OCI-LY7 (cell line): ENCODE measurements at regions not wholly inside any gene's neighbourhood (a gene's known extent, or its start where the extent isn't known, plus 50 kb on each side); places are given as distances from the start of the nearest gene placed in this dataset.

Experiments
- BruUV-seq: library from RNA; stranded (reverse); fragments of 400-500 nt; replicated peaks from 2 replicates; lab custom pipeline; 2021; lab: Mats Ljungman, UMichigan
- CTCF ChIA-PET: fragments of 300-600 bp; sonication (Branson Sonifier 250); formaldehyde crosslinking; loops from one replicate; lab custom pipeline; 2022; ENCODE audit warnings: antibody characterized with exemption; ENCODE audit not compliant: unreplicated experiment; lab: Charles Lee
- POLR2A ChIA-PET: fragments of 300-600 bp; sonication (Branson Sonifier 250); formaldehyde crosslinking; loops from one replicate; lab custom pipeline; 2022; ENCODE audit warnings: antibody characterized with exemption; lab: Charles Lee
- DNase-seq: peaks from one replicate; pipeline ENCODE4 v3.0.0-alpha.2; 2015; ENCODE audit warnings: low spot score
- H2AFZ ChIP-seq: fragments of 200-600 bp; sonication (generic), shearing (Covaris generic); 2 replicates; pipeline ENCODE4 v1.6.1; 2014; ENCODE audit warnings: mild to moderate bottlenecking, antibody characterized with exemption, low read length, moderate library complexity
- H3K27ac ChIP-seq: fragments of 200-600 bp; sonication (generic); 2 replicates; pipeline ENCODE4 v1.5.1; 2014; ENCODE audit warnings: mixed run types, low read depth, mild to moderate bottlenecking, moderate library complexity, low read length, inconsistent platforms; ENCODE audit not compliant: poor library complexity, severe bottlenecking
- H3K36me3 ChIP-seq: fragments of 200-600 bp; sonication (generic); 2 replicates; pipeline ENCODE4 v1.6.1; 2014; ENCODE audit warnings: mild to moderate bottlenecking, antibody characterized with exemption, low read length, moderate library complexity, mixed read lengths; ENCODE audit not compliant: insufficient read depth
- H3K4me1 ChIP-seq: fragments of 200-600 bp; sonication (generic); 2 replicates; pipeline ENCODE4 v1.5.1; 2014; ENCODE audit warnings: mild to moderate bottlenecking, low read length; ENCODE audit not compliant: insufficient read depth, poor library complexity, severe bottlenecking
- H3K4me2 ChIP-seq: fragments of 200-600 bp; sonication (generic); 2 replicates; pipeline ENCODE4 v1.6.1; 2014; ENCODE audit warnings: mild to moderate bottlenecking, low read length
- H3K4me3 ChIP-seq: fragments of 200-600 bp; sonication (generic); 2 replicates; pipeline ENCODE4 v1.5.1; 2014; ENCODE audit warnings: mild to moderate bottlenecking, low read depth, low read length; ENCODE audit not compliant: poor library complexity, severe bottlenecking
- H3K79me2 ChIP-seq: fragments of 200-600 bp; sonication (generic); 2 replicates; pipeline ENCODE4 v1.6.1; 2016; ENCODE audit warnings: low read depth, mild to moderate bottlenecking, low read length, moderate library complexity, mixed read lengths; ENCODE audit not compliant: insufficient read depth
- H3K9me2 ChIP-seq: fragments of 200-600 bp; sonication (generic); 2 replicates; pipeline ENCODE4 v1.6.1; 2016; ENCODE audit warnings: mild to moderate bottlenecking, low read length, mixed read lengths; ENCODE audit not compliant: insufficient read depth
- H3K9me3 ChIP-seq: fragments of 200-600 bp; sonication (generic); 2 replicates; pipeline ENCODE4 v1.6.1; 2014; ENCODE audit warnings: mild to moderate bottlenecking, mixed run types, low read length, mixed read lengths
- H4K20me1 ChIP-seq: fragments of 200-600 bp; sonication (generic); 2 replicates; pipeline ENCODE4 v1.6.1; 2014; ENCODE audit warnings: mild to moderate bottlenecking, antibody characterized with exemption, low read length, moderate library complexity, mixed read lengths; ENCODE audit not compliant: insufficient read depth
- EZH2phosphoT487 ChIP-seq: fragments of 200-600 bp; sonication (generic); IDR thresholded peaks from 2 replicates; pipeline ENCODE4 v1.6.1; 2018; ENCODE audit warnings: low read depth, borderline replicate concordance, mild to moderate bottlenecking, mixed run types, antibody characterized with exemption, low read length, moderate library complexity, mixed read lengths
- intact Hi-C: fragments of 100-400 bp; cut with micrococcal nuclease; formaldehyde crosslinking; loops from one replicate; pipeline ENCODE4 v1.10.0; 2022; ENCODE audit not compliant: unreplicated experiment
- TF ChIP-seq, protein P1 (sequence below): fragments of 200-600 bp; sonication (generic); conservative IDR thresholded peaks from 2 replicates; pipeline ENCODE4 v1.5.1; 2014; ENCODE audit warnings: mild to moderate bottlenecking, antibody characterized with exemption, low read length, moderate library complexity, mixed read lengths

DNA sequence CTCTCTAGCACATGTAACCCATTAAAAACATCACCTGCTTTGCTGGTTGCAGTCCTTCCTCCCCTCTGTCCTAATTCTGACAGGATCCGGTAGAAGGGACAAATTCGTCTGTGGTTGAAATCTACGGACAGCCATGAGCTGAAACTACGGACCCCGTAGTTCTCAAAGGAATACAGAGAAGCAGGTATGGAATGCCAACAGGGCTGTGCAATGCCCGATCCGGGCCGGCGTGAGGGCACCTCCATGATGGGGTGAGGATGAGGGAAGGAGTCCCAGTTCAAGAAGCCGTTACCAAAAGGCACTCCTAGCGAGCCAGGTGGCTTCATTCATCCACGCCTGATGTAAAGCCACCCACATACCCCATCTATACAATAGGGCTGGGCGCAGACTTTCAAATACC, 160.0 kb upstream of the NSMCE3 start:
- no TSS peak for BruUV-seq
- H3K4me3 ChIP-seq: no peak overlapping the region
- no peaks in the 10 kb centered on the region for H3K79me2 ChIP-seq
- no peak for DNase-seq
- no peak overlapping the region for H3K27ac ChIP-seq
- POLR2A ChIA-PET: no interaction called here
- H2AFZ ChIP-seq: no peak overlapping the region
- no peaks in the 10 kb centered on the region for H3K36me3 ChIP-seq
- no peaks in the 10 kb centered on the region for H4K20me1 ChIP-seq
- H3K4me2 ChIP-seq: no peak overlapping the region
- H3K9me3 ChIP-seq: peaks cover under 1% of the 10 kb centered on the region; the same call in 1 of the 2 replicates
- intact Hi-C loops: no loop called here
- no peaks in the 10 kb centered on the region for H3K9me2 ChIP-seq
- TF ChIP-seq, protein P1, sequence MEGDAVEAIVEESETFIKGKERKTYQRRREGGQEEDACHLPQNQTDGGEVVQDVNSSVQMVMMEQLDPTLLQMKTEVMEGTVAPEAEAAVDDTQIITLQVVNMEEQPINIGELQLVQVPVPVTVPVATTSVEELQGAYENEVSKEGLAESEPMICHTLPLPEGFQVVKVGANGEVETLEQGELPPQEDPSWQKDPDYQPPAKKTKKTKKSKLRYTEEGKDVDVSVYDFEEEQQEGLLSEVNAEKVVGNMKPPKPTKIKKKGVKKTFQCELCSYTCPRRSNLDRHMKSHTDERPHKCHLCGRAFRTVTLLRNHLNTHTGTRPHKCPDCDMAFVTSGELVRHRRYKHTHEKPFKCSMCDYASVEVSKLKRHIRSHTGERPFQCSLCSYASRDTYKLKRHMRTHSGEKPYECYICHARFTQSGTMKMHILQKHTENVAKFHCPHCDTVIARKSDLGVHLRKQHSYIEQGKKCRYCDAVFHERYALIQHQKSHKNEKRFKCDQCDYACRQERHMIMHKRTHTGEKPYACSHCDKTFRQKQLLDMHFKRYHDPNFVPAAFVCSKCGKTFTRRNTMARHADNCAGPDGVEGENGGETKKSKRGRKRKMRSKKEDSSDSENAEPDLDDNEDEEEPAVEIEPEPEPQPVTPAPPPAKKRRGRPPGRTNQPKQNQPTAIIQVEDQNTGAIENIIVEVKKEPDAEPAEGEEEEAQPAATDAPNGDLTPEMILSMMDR: no peak
- no peak for TF ChIP-seq EZH2phosphoT487
- H3K4me1 ChIP-seq: no peaks in the 10 kb centered on the region
- CTCF ChIA-PET: no interaction called here

DNA sequence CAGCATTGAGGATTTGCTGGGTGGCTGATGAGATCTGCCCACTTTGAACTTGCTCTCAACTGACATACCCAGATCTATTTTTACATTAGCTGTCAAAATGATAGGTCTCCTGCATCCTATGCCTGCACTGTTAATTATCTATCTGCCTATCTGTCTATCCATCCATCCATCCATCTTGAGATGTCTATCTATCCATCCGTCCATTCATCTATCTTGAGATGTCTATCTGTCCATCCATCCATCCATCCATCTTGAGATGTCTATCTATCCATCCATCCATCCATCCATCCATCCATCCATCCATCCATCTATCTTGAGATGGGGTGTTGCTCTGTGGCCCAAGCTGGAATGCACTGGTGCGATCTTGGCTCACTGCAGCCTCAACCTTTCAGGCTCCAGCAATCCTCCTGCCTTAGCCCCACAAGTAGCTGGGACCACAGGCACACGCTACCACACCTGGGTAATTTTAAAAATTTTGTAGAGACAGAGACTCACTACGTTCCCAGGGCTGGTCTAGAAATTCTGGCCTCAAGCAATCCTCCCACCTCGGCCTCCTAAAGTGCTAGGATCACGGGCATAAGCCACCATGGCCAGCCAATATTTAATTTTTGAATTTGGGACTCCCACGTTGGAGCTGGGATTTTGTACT, 159.4 kb upstream of the NSMCE3 start:
- POLR2A ChIA-PET: no interaction called here

DNA sequence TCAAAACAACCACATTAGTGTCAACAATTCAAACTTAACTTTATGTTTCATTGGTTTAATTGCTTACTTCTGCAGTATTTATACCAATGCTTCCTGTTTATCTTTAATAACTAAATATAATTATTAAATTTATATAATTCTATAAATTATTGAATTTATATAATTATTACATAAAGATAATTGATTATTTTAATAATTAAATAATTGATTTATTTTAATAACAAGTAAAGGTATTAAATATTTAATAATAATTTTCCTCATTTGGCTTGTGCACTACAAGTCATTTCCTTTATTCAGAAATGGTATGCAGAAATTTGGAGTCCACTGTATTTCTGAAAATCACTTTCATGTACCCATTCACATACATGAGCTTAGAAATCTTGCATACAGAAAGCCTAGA, 156.2 kb upstream of the NSMCE3 start:
- POLR2A ChIA-PET: interaction anchor here (1.1 kb wide), 1 partner anchor 9 kb away, joined by 4 read pairs; no protein-coding TSS in a partner anchor
- Histone ChIP-seq H3K36me3 (no peaks in the 10 kb centered on the region), H3K4me2 (no peak overlapping the region), H3K27ac (no peak overlapping the region), H3K4me1 (no peaks in the 10 kb centered on the region), H3K4me3 (no peak overlapping the region), H2AFZ (no peak overlapping the region), H3K9me2 (no peaks in the 10 kb centered on the region), H3K9me3 (peaks cover 8% of the 10 kb centered on the region; the same call in 1 of the 2 replicates), H4K20me1 (no peaks in the 10 kb centered on the region), H3K79me2 (no peaks in the 10 kb centered on the region)
- no TSS peak for BruUV-seq
- no peak for TF ChIP-seq EZH2phosphoT487
- TF ChIP-seq, protein P1: no peak
- DNase-seq: no peak
- intact Hi-C loops: no loop called here
- CTCF ChIA-PET: no interaction called here

More for the DNA sequence above, 159.4 kb upstream of the NSMCE3 start:
- H3K36me3 ChIP-seq: no peaks in the 10 kb centered on the region
- no peaks in the 10 kb centered on the region for H3K9me2 ChIP-seq
- H3K4me2 ChIP-seq: no peak overlapping the region
- no peak overlapping the region for H3K4me3 ChIP-seq
- no peak overlapping the region for H3K27ac ChIP-seq
- no peaks in the 10 kb centered on the region for H3K4me1 ChIP-seq
- DNase-seq: no peak
- no peaks in the 10 kb centered on the region for H4K20me1 ChIP-seq
- no peaks in the 10 kb centered on the region for H3K79me2 ChIP-seq
- H3K9me3 ChIP-seq: peaks cover 6% of the 10 kb centered on the region; the same call in 1 of the 2 replicates
- no TSS peak for BruUV-seq
- intact Hi-C loops: no loop called here
- no peak overlapping the region for H2AFZ ChIP-seq
- CTCF ChIA-PET: interaction anchor here (0.5 kb wide), 1 partner anchor 291 kb away, joined by 3 read pairs; no protein-coding TSS in a partner anchor
- TF ChIP-seq, protein P1: no peak
- no peak for TF ChIP-seq EZH2phosphoT487
